ENCODE measurements at regions not wholly inside any gene's neighbourhood (a gene's known extent, or its start where the extent isn't known, plus 50 kb on each side); places are given as distances from the start of the nearest gene placed in this dataset.

GRCh38 chr5:159536646-159537045, 206.4 kb upstream of the IL12B start:
- no peak for DNase-seq (ENCODE audit: low spot score)

- DNase-seq (ENCODE audit: low spot score), result no peak
These were observed 209.4 kb upstream of the IL12B start for GRCh38 chr5:159539678-159540077.

- no peak for DNase-seq (ENCODE audit: low spot score)
These were observed 213.0 kb upstream of the IL12B start for GRCh38 chr5:159543326-159543725.

- DNase-seq (ENCODE audit: low spot score), result no peak
These were observed 214.9 kb upstream of the IL12B start for GRCh38 chr5:159545156-159545555.

GRCh38 chr5:159547466-159548195, 217.3 kb upstream of the IL12B start:
- no peak for DNase-seq (ENCODE audit: low spot score)

- no peak for DNase-seq (ENCODE audit: low spot score)
These were observed 218.2 kb upstream of the IL12B start for GRCh38 chr5:159548517-159548916.

GRCh38 chr5:159549046-159549445, 218.8 kb upstream of the IL12B start:
- no peak for DNase-seq (ENCODE audit: low spot score)

- no peak for DNase-seq (ENCODE audit: low spot score)
These were observed 220.7 kb upstream of the IL12B start for GRCh38 chr5:159550951-159551350.

- no peak for DNase-seq (ENCODE audit: low spot score)
These were observed 222.5 kb upstream of the IL12B start for GRCh38 chr5:159552751-159553150.

GRCh38 chr5:159553792-159554191, 223.5 kb upstream of the IL12B start:
- DNase-seq (ENCODE audit: low spot score), result no peak

GRCh38 chr5:159555084-159555483, 224.8 kb upstream of the IL12B start:
- DNase-seq (ENCODE audit: low spot score), result no peak

GRCh38 chr5:159559337-159559736, 229.1 kb upstream of the IL12B start:
- DNase-seq (ENCODE audit: low spot score), result no peak

- DNase-seq (ENCODE audit: low spot score), result no peak
These were observed 229.8 kb upstream of the IL12B start for GRCh38 chr5:159560088-159560487.

GRCh38 chr5:159564031-159564430, 233.7 kb upstream of the IL12B start:
- DNase-seq (ENCODE audit: low spot score), result no peak

- DNase-seq (ENCODE audit: low spot score), result no peak
These were observed 236.5 kb upstream of the IL12B start for GRCh38 chr5:159566832-159567231.

- DNase-seq (ENCODE audit: low spot score), result no peak
These were observed 237.2 kb upstream of the IL12B start for GRCh38 chr5:159567461-159567860.

GRCh38 chr5:159571501-159572244, 241.4 kb upstream of the IL12B start:
- DNase-seq (ENCODE audit: low spot score), result peak; percentile 66

- no peak for DNase-seq (ENCODE audit: low spot score)
These were observed 246.6 kb upstream of the IL12B start for GRCh38 chr5:159576902-159577301.

GRCh38 chr5:159581502-159582249, 251.4 kb upstream of the IL12B start:
- peak; percentile 100 for DNase-seq (ENCODE audit: low spot score)

- DNase-seq (ENCODE audit: low spot score), result peak; percentile 85
These were observed 252.7 kb upstream of the IL12B start for GRCh38 chr5:159582756-159583541.

GRCh38 chr5:159586921-159587320, 256.6 kb upstream of the IL12B start:
- DNase-seq (ENCODE audit: low spot score), result no peak

- DNase-seq (ENCODE audit: low spot score), result peak; percentile 5
These were observed 258.7 kb upstream of the IL12B start for GRCh38 chr5:159588941-159589340.
